Astrocyte of the hippocampus (primary cell): ENCODE measurements at regions not wholly inside any gene's neighbourhood (a gene's known extent, or its start where the extent isn't known, plus 50 kb on each side); places are given as distances from the start of the nearest gene placed in this dataset.
"Not testable (repeated sequence)": the region's sequence is repeated elsewhere in the genome, so short reads cannot be mapped to it uniquely, and the experiment has no call there.

Source experiments
- DNase-seq: peaks from one replicate; pipeline ENCODE4 v3.0.0; 2011; ENCODE audit warnings: low read depth, low spot score

- DNase-seq: no peak
These were observed 140.6 kb downstream of the FAM124B start for GRCh38 chr2:224261326-224261725.

- no peak for DNase-seq
These were observed 141.4 kb downstream of the FAM124B start for GRCh38 chr2:224260372-224261020.

- no peak for DNase-seq
These were observed 142.1 kb downstream of the FAM124B start for GRCh38 chr2:224259831-224260230.

GRCh38 chr2:224258059-224258458, 143.8 kb downstream of the FAM124B start:
- no peak for DNase-seq

- no peak for DNase-seq
These were observed 144.8 kb downstream of the FAM124B start for GRCh38 chr2:224257156-224257555.

- no peak for DNase-seq
These were observed 148.4 kb downstream of the FAM124B start for GRCh38 chr2:224253464-224253863.

GRCh38 chr2:224252631-224253030, 149.3 kb downstream of the FAM124B start:
- no peak for DNase-seq

- DNase-seq: no peak
These were observed 152.9 kb downstream of the FAM124B start for GRCh38 chr2:224248944-224249371.

- no peak for DNase-seq
These were observed 159.3 kb downstream of the FAM124B start for GRCh38 chr2:224242561-224242960.

- no peak for DNase-seq
These were observed 160.1 kb downstream of the FAM124B start for GRCh38 chr2:224241812-224242211.

GRCh38 chr2:224241001-224241400, 160.9 kb downstream of the FAM124B start:
- DNase-seq: no peak

GRCh38 chr2:224223851-224224555, 177.9 kb downstream of the FAM124B start:
- no peak for DNase-seq

- DNase-seq: no peak
These were observed 178.9 kb downstream of the FAM124B start for GRCh38 chr2:224222974-224223373.

- peak; percentile 51 for DNase-seq
These were observed 179.6 kb downstream of the FAM124B start for GRCh38 chr2:224222291-224222690.

GRCh38 chr2:224221455-224221913, 180.4 kb downstream of the FAM124B start:
- DNase-seq: peak; percentile 93

GRCh38 chr2:224220586-224221255, 181.2 kb downstream of the FAM124B start:
- no peak for DNase-seq

GRCh38 chr2:224219781-224220180, 180.7 kb upstream of the SERPINE2 start:
- no peak for DNase-seq

- peak; percentile 56 for DNase-seq
These were observed 178.9 kb upstream of the SERPINE2 start for GRCh38 chr2:224217962-224218347.

GRCh38 chr2:224217233-224217961, 178.3 kb upstream of the SERPINE2 start:
- DNase-seq: no peak

- not testable (repeated sequence) for DNase-seq
These were observed 176.5 kb upstream of the SERPINE2 start for GRCh38 chr2:224215611-224216010.

- no peak for DNase-seq
These were observed 174.3 kb upstream of the SERPINE2 start for GRCh38 chr2:224213396-224213795.

- DNase-seq: no peak
These were observed 172.7 kb upstream of the SERPINE2 start for GRCh38 chr2:224211791-224212190.
